ENCODE measurements at regions not wholly inside any gene's neighbourhood (a gene's known extent, or its start where the extent isn't known, plus 50 kb on each side); places are given as distances from the start of the nearest gene placed in this dataset.

DNA sequence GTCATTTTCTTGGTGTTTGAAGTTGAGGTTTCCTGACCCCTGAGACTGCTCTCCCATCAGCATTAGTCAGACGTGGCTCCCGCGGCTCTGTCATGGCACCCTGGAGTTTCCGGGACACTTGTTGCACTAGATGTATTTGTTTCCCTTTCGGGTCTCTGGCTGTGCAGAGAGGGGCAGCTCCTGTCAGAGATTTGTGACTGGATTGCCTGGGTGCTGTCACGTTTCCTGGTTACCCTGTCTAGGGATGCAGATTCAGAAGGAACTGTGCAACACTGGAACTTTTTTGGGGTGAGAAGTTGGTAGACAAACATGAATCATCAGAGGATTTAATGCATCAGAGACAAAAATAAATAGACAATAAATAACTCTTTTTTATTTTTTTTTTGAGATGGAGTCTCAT is 431.8 kb upstream of the MAN1A1 start:
- DNase-seq (ENCODE audit: low spot score), result no peak
- TF ChIP-seq, protein P1, sequence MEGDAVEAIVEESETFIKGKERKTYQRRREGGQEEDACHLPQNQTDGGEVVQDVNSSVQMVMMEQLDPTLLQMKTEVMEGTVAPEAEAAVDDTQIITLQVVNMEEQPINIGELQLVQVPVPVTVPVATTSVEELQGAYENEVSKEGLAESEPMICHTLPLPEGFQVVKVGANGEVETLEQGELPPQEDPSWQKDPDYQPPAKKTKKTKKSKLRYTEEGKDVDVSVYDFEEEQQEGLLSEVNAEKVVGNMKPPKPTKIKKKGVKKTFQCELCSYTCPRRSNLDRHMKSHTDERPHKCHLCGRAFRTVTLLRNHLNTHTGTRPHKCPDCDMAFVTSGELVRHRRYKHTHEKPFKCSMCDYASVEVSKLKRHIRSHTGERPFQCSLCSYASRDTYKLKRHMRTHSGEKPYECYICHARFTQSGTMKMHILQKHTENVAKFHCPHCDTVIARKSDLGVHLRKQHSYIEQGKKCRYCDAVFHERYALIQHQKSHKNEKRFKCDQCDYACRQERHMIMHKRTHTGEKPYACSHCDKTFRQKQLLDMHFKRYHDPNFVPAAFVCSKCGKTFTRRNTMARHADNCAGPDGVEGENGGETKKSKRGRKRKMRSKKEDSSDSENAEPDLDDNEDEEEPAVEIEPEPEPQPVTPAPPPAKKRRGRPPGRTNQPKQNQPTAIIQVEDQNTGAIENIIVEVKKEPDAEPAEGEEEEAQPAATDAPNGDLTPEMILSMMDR (conservative IDR thresholded peaks at IDR 0.05; ENCODE audit: low read depth), result no peak
- ChIA-PET CTCF (no interaction called here), POLR2A (ENCODE audit: low non-redundant PET) (no interaction called here)
- no peak overlapping the region for H3K27ac ChIP-seq

DNA sequence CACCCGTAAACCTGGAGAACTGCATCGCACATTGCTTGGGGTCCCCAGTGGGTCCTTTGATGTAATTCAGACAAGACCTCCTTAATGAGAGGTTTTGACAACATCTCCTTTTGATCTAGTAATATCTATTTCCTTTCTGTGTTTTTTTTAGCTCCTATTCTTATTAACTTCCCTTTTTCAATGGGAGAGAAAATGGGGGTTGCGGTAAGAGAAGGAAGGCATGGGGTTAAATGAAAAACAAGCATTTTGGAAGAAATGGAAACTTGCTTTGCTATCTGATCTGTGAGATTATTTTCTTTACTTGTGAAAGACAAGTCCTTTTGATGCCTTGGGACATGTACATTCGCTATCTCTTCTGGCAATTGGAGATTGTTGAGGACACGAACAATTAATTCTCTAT is 418.6 kb upstream of the MAN1A1 start:
- CTCF ChIA-PET, result no interaction called here
- TF ChIP-seq, protein P1 (conservative IDR thresholded peaks at IDR 0.05; ENCODE audit: low read depth), result no peak

DNA sequence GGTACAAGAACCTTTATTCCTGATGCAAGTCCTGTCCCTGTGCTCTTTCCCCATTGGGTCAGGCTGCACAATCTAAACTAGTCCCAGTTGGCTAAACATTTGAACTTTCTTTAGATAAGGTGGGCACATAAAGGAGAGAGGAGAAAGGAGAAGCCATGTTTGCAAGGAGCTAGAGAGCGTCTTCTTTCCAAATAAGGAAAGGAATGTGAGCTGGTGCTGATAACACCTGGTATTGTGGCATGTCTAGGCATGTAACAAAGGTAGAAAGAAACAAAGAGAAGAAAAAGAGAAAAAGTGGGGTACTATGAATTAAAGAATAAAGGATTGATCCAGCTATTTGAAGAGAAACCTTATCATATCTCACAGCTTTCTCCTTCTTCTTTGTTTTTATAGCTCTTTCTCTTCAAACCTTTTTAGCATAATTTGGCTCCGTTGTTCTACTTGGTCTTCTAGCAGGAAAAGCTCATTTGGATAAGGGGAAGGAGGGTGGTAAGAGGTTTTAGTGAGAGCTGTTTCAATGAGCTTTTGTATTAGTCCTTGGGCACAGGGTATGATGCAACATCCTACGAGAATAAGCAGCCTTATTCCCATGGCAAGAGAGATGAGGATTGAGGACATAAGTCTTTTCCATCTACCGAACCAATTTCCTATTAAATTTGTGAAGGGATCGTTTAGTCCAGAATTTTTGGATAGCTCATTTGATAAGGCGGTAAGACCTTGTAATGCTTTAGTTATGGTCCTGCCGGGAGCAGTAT is 415.5 kb upstream of the MAN1A1 start:
- ChIA-PET CTCF (no interaction called here), POLR2A (ENCODE audit: low non-redundant PET) (no interaction called here)
- TF ChIP-seq, protein P1 (conservative IDR thresholded peaks at IDR 0.05; ENCODE audit: low read depth), result no peak
- no peak overlapping the region for H3K27ac ChIP-seq
- no peak for DNase-seq (ENCODE audit: low spot score)

More for the DNA sequence above, 418.6 kb upstream of the MAN1A1 start:
- H3K27ac ChIP-seq, result no peak overlapping the region
- DNase-seq (ENCODE audit: low spot score), result no peak
- POLR2A ChIA-PET (ENCODE audit: low non-redundant PET), result no interaction called here

DNA sequence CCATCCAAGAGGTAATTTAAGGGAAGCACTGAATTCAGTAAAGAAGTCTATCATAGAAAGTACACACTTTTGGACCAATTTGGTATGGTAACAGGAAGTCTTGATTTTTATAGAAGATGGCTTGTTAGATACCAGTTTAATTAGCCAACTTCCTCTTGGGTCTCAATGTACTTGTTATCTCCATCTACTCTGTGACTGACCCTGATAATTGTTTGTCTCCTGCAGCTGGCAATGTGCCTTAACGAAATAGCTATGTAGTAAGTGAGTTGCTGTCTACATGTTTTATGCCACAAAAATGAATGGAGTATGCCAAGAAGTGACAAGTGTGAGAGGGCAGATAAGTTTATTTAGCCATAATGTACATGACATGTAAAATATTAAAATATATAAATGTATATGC is 410.5 kb upstream of the MAN1A1 start:
- CTCF ChIA-PET, result no interaction called here
- DNase-seq (ENCODE audit: low spot score), result no peak
- TF ChIP-seq, protein P1 (conservative IDR thresholded peaks at IDR 0.05; ENCODE audit: low read depth), result no peak
- no peak overlapping the region for H3K27ac ChIP-seq
- POLR2A ChIA-PET (ENCODE audit: low non-redundant PET), result no interaction called here

DNA sequence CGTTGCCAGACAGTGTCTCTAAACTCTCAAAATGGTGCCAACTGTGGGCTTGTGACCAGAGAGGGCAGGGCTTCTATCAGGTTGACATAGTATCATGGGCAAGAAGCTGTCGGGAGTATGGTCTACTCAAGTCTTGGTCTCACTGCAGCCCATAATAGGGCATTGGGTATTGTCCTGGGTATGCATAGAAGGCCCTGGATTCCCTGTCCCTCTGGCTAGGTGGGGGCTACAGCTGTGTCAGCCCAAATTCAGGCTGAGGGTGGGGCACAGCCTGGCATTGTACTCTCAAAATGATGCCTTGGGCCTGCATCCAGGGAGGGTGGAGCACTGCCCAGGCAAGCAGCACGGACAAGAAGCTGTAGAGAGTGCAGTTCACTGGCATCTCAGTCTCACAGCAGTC is 408.8 kb upstream of the MAN1A1 start:
- ChIA-PET CTCF (interaction anchor here (0.7 to 0.9 kb wide), 2 partner anchors 551 to 965 kb away, joined by 3 to 4 read pairs; no protein-coding TSS in a partner anchor), POLR2A (ENCODE audit: low non-redundant PET) (no interaction called here)
- TF ChIP-seq, protein P1 (conservative IDR thresholded peaks at IDR 0.05; ENCODE audit: low read depth), result no peak
- no peak for DNase-seq (ENCODE audit: low spot score)
- no peak overlapping the region for H3K27ac ChIP-seq

DNA sequence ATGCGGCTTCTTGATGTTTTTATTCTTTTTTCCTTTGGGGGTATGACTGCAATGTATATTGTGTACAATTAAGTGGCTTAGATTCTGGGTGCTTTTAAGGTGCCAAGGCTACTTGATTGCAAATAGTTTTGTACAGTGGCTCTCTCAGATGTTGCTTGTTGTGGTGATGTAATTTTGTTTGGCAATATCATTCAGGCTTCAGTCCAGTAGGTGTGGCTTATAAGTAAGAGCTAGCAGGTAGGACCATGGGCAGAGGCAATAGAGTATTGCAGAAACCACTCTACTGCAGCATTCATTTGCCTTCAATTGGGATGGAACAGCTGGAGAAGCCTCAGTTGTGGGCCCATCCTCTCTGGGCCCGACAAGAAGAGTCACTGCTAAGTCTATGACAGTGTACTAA is 407.9 kb upstream of the MAN1A1 start:
- TF ChIP-seq, protein P1 (conservative IDR thresholded peaks at IDR 0.05; ENCODE audit: low read depth), result no peak
- POLR2A ChIA-PET (ENCODE audit: low non-redundant PET), result no interaction called here
- CTCF ChIA-PET, result no interaction called here

More for the DNA sequence above, 407.9 kb upstream of the MAN1A1 start:
- no peak overlapping the region for H3K27ac ChIP-seq
- no peak for DNase-seq (ENCODE audit: low spot score)
